ENCODE measurements at regions not wholly inside any gene's neighbourhood (a gene's known extent, or its start where the extent isn't known, plus 50 kb on each side); places are given as distances from the start of the nearest gene placed in this dataset.
"Not testable (repeated sequence)": the region's sequence is repeated elsewhere in the genome, so short reads cannot be mapped to it uniquely, and the experiment has no call there.

DNA sequence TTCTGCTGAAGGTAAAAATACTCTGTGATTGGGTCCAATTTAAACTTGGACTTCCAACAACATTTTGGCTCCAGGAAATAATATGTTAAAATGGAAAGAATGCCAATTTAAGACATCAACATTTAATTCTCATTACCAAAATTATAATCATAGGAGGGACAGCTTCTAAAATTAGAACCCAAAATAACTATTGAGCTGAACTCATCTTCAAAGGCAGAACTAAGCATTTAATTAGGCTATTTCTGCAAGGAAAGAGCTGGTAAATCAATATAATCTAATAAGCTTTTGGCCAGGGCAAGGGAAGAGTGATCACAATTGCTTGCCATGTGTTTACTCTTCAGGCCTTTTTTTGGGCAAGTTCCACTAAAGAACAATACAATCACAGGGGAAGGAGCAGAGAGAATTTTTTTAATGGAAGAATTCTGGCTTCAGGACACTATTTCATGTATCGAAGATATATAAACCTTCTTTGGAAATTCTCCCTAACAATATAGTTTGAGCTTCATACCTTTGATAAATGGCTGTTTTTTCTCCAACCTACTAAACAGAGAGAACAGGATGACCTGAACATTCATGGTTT is 133.1 kb upstream of the PTBP2 start:
- no peak for DNase-seq (ENCODE audit: extremely low read depth in 1 of 11, low read depth in 9 of 11, low spot score in 4 of 11)

DNA sequence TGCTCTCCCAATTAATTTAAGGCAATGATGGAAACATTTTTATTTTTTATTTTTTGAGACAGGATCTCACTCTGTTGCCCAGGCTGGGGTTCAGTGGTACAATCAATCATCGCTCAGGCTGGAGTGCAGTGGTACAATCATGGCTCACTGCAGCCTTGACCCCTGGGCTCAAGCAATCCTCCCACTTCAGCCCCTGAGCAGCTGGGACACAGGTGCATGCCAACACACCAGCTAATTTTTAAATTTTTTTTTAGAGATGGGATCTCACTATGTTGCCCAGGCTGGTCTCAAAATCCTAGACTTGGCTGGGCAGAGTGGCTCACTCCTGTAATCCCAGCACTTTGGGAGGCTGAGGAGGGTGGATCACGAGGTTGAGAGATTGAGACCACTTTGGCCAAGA is 126.1 kb upstream of the PTBP2 start:
- DNase-seq (ENCODE audit: extremely low read depth in 1 of 11, low read depth in 9 of 11, low spot score in 4 of 11) = not testable (repeated sequence)

DNA sequence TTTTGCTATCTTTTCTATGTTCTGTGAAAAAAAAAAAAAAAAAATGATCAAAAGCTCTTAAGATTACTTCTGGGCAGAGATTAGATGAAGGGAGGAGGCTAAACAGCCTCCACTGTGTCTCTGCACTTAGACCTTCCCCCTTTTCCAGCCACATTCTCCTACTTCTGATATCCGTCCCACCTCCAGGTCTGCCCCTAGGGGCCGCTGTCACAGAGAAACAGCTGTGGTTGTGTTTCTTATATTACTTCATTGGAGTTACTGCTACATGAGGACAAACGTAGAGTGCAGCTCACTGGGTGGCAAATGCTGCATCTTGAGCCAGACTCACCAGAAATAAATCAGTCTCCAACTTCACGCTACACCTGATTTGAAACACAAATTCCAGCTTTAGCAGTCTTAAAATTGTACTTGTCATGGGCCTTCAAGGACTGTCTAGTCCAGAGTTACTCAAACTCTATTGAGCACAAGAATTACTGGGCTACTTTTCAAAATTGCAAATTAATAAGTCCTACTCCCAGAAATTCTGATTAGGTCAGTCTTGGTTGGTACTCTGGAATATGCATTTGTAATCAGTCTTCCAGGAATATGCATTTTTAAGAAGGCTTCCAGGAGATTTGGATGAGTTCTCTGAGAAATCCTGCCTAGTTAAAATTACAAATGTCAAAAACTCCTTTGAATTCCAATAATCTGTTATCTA is 125.2 kb upstream of the PTBP2 start:
- DNase-seq (ENCODE audit: extremely low read depth in 1 of 11, low read depth in 9 of 11, low spot score in 4 of 11) = no peak

DNA sequence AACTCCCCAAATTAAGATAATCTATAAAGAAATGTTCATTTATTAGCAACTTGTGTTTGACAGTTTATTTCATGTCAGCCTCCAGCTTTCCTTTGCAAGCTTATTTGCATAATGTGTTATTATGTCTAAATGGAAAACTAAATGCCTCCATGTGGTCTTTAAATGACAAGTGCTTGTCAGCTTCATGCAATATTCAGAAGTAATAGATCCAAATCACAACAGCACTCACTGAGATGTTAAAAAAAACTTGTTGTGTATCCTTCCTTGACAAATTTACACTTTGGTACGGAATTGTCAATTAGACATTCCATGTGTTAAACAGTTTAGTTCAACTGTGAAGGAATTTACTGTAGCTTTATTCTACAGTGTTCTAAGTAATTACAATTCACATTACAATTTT is 124.4 kb upstream of the PTBP2 start:
- DNase-seq (ENCODE audit: extremely low read depth in 1 of 11, low read depth in 9 of 11, low spot score in 4 of 11) = no peak

DNA sequence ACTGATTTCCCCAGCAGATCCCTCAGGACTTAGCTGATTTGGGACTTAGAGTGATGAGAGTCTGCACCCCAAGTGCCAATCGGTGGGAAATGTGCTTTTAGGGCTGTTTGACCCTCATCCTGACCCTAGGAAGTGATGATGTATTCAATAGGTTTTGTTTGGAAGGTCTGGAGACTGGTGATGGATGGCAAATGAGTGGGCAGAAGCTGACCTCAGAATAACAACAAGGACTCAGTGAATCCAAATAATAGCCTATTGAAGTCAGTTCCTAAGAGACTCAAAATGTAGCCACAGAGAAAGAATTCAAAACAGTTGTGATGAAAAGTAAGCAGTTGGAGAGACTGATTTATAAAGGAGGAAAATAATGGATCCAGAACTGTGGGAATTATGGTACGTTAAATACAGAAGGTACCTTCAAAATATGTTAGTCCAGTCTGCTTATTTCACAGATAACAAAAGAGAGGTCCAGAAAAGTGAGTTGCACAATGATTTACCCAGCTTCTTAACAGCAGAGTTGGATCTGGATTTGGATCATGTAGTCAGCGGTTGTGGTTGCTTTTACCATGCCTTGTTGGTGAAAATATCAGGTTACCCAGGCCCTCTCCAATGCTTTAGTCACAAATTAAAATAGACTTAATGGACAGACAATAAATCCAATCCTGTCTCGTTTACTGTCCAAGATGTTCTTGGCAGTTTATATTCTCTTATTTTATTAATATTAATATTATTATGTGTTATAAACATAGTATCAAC is 123.0 kb upstream of the PTBP2 start:
- DNase-seq (ENCODE audit: extremely low read depth in 1 of 11, low read depth in 9 of 11, low spot score in 4 of 11) = no peak

DNA sequence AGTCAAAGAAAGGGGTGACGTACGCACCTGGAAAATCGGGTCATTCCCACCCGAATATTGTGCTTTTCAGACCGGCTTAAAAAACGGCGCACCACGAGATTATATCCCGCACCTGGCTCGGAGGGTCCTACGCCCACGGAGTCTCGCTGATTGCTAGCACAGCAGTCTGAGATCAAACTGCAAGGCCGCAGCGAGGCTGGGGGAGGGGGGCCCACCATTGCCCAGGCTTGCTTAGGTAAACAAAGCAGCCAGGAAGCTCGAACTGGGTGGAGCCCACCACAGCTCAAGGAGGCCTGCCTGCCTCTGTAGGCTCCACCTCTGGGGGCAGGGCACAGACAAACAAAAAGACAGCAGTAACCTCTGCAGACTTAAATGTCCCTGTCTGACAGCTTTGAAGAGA is 117.0 kb upstream of the PTBP2 start:
- DNase-seq (ENCODE audit: extremely low read depth in 1 of 11, low read depth in 9 of 11, low spot score in 4 of 11) = not testable (repeated sequence)

DNA sequence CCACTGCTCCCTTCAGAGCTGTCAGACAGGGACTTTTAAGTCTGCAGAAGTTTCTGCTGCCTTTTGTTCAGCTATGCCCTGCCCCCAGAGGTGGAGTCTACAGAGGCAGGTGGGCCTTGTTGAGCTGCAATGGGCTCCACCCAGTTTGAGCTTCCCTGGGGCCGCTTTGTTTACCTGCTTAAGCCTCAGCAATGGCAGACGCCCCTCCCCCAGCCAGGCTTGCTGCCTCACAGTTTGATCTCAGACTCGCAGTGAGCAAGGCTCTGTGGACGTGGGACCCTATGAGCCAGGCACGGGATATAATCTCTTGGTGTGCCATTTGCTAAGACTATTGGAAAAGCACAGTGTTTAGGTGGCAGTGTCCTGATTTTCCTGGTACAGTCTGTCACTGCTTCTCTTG is 104.2 kb upstream of the PTBP2 start:
- DNase-seq (ENCODE audit: extremely low read depth in 1 of 11, low read depth in 9 of 11, low spot score in 4 of 11) = not testable (repeated sequence)

DNA sequence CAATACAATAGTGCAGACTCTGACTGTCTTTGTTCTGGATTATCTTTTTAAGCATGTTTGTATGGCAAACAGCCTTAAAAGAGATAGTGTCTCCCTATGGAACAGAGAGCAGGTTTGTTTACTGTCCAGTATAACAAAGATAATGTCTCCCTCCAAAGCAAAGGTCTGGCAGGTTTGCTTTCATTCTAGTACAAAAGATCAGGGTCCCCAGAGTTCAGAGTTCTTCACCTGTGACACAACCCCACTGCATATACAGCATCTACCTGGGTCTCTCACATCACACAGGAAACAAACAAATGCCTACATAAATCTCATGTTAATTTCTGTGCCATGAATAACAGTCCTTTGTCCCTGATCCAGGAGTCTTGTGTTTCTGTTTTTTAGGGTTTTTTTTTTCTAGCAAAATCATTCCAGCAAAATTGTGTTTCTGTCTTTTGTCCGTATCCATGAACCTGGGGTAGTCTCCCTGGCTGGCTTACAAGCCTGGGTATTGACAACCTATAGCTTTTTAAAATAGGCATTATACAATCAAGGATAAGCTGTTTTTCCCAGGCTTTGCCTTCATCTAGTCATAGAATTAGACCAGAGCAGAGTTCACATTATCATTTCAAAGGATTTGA is 89.4 kb upstream of the PTBP2 start:
- DNase-seq (ENCODE audit: extremely low read depth in 1 of 11, low read depth in 9 of 11, low spot score in 4 of 11) = no peak

DNA sequence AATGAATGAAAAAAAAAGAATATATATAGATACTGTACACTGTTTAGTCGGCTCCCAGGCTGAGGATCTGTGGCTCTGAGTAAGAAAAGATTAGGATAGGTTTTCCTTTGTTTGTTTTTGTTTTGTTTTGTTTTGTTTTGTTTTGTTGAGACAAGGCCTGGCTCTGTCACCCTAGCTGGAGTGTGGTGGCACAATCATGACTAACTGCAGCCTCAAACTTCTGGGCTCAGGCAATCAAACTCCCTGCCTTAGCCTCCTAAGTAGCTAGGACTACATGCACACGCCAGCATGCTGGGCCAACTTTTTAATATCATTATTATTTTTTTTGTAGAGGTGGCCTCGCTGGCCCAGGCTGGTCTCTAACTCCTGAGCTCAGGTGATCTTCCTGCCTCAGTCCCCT is 87.9 kb upstream of the PTBP2 start:
- DNase-seq (ENCODE audit: extremely low read depth in 1 of 11, low read depth in 9 of 11, low spot score in 4 of 11) = no peak

DNA sequence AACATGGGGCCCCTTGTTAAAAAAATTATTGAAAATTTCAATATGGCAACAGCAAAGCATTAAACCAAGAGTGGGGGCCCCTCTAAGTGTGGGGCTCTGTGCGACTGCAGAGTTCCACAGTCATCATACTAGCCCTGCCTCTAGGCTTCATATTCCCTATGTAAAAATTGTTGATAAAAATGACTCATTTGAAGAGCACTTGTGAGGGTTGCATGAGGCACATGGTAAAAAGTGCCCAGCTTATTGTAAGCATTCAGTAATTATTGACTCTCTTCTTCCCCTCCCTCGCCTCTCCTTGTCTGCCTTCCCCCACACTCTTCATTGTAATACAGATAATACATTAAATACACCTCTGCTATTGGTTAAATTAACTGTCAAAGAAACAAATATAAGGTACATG is 86.7 kb upstream of the PTBP2 start:
- DNase-seq (ENCODE audit: extremely low read depth in 1 of 11, low read depth in 9 of 11, low spot score in 4 of 11) = no peak

DNA sequence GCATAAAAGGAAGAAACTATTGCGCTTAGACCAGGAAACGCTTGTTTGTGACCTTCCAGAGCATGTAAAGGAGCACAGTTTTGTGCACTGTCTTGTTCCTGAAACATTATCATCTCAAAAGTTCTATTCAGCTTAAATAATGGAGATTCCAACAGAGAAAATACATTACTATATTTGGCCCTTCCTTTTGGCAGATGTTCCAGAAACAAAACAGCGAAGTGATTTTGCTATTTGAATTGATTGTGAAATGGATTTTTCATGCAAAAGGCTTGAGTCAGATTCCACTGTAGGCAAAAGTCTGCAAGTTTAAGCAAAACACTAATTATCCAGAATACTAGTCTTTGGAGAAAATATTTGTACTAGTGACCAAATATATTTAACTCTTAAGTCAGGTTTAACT is 80.3 kb upstream of the PTBP2 start:
- no peak for DNase-seq (ENCODE audit: extremely low read depth in 1 of 11, low read depth in 9 of 11, low spot score in 4 of 11)

DNA sequence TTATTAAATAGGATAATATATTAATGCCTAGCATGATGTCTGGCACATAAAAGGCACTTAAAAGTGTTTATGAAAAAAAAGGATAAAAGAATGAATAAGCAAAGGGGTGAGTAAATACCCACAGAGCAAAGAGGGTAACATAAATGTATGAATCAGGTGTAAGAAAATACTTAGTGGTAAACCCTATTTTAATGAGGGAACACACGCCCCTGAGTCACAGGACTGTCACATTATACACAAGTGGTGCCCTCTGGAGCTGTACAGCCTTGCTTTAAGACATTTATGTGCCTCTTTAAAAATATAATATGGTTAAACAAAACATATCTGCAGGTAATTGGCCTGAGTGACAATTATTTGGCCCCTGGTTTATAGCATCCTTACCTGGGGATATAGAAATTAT is 78.1 kb upstream of the PTBP2 start:
- DNase-seq (ENCODE audit: extremely low read depth in 1 of 11, low read depth in 9 of 11, low spot score in 4 of 11) = no peak

DNA sequence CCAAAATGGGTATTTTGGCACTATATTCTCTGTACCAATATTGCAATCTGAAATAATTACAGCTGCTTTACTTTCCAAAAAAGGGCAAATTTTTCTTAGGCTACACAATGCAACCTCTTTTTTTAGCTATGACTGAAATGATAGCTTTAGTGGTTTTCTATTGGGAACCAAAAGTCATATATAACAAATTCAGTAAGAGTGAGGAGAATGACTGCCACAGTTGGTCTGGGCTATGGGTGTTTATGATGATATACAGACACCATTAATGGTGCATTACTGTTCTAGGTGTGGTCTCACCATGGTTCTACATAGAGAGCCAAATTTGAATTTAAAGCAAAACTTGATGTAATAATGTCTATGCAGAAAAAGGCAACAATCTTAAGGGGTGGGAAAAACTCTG is 72.3 kb upstream of the PTBP2 start:
- no peak for DNase-seq (ENCODE audit: extremely low read depth in 1 of 11, low read depth in 9 of 11, low spot score in 4 of 11)

DNA sequence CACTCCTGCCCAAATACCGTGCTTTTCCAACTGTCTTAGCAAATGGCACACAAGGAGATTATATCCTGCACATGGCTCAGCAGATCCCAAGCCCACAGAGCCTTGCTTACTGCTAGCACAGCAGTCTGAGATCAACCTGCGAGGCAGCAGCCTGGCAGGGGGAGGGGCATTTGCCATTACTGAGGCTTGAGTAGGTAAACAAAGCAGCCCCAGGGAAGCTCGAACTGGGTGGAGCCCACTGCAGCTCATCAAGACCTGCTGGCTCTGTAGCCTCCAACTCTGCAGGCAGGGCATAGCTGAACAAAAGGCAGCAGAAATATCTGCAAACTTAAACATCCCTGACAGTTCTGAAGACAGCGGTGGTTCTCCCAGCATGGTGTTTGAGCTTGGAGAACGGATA is 70.1 kb upstream of the PTBP2 start:
- DNase-seq (ENCODE audit: extremely low read depth in 1 of 11, low read depth in 9 of 11, low spot score in 4 of 11) = no peak

DNA sequence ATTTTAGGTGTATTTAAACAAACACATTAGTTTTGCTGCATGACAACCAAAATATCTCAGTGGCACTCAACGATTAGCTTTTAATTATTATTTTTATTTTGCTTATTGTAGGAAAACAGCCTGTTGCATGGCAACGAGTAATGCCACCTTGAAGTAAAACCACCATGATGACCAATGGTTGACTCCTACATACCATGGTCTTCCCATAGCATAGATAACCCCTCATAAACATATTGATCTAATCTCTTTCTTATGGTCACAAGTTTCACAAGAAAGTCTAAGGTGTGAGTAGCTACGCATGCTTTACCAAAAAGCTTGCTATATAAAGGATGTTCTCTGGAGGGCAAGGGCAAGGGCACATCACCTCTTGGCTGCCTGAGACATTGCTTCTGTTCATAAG is 61.5 kb upstream of the PTBP2 start:
- DNase-seq (ENCODE audit: extremely low read depth in 1 of 11, low read depth in 9 of 11, low spot score in 4 of 11) = no peak

DNA sequence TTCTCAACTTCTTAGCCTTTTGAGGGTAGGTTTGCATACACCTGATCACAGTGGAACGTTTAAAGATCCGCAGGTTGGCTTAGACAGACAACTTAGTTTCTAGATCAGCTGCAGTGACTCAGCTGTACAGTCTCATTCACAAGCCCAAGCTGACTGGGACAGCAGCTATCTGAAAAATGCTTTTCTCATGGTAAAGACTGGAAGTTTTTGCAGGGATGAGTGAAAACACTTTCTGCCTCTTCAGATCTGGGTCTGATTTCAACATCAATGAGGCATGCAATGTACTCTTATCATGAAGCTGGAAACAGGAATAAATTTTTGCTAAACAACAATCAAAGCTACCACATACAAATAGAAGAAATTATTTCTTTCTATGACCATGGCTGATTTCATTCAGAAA is 61.1 kb upstream of the PTBP2 start:
- no peak for DNase-seq (ENCODE audit: extremely low read depth in 1 of 11, low read depth in 9 of 11, low spot score in 4 of 11)

All from renal cortex interstitium (tissue), 11 donors.